ENCODE measurements at regions not wholly inside any gene's neighbourhood (a gene's known extent, or its start where the extent isn't known, plus 50 kb on each side); places are given as distances from the start of the nearest gene placed in this dataset.

DNA sequence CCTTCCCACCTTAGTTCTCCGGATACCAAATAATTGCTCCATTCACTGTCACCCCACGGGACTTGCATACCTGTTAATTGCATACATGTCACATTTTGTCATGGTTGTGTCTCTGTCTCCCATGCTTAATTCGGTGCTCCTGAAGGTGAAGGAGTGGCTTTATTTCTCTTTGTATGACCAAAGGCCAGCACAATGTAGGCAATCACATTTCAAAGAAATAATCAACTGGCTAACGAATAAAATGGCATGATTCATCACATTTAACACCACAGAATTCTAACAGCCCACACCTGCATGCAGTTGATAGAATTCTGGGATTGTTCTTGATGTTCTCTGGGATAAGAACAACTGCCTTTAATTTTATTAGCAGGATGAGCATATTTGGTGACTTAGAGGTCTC is 59.3 kb downstream of the ATXN3L start:
- TF ChIP-seq, protein P1, sequence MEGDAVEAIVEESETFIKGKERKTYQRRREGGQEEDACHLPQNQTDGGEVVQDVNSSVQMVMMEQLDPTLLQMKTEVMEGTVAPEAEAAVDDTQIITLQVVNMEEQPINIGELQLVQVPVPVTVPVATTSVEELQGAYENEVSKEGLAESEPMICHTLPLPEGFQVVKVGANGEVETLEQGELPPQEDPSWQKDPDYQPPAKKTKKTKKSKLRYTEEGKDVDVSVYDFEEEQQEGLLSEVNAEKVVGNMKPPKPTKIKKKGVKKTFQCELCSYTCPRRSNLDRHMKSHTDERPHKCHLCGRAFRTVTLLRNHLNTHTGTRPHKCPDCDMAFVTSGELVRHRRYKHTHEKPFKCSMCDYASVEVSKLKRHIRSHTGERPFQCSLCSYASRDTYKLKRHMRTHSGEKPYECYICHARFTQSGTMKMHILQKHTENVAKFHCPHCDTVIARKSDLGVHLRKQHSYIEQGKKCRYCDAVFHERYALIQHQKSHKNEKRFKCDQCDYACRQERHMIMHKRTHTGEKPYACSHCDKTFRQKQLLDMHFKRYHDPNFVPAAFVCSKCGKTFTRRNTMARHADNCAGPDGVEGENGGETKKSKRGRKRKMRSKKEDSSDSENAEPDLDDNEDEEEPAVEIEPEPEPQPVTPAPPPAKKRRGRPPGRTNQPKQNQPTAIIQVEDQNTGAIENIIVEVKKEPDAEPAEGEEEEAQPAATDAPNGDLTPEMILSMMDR (IDR thresholded peaks at IDR 0.05): no peak
- no peak for TF ChIP-seq POLR2A (IDR thresholded peaks at IDR 0.05)
- no peak overlapping the region for H3K27ac ChIP-seq
- H3K9me3 ChIP-seq: no peaks in the 10 kb centered on the region
- no peaks in the 10 kb centered on the region for H3K27me3 ChIP-seq
- no peaks in the 10 kb centered on the region for H3K4me1 ChIP-seq
- no peaks in the 10 kb centered on the region for H3K36me3 ChIP-seq
- no peak overlapping the region for H3K4me3 ChIP-seq
- DNase-seq: no peak

DNA sequence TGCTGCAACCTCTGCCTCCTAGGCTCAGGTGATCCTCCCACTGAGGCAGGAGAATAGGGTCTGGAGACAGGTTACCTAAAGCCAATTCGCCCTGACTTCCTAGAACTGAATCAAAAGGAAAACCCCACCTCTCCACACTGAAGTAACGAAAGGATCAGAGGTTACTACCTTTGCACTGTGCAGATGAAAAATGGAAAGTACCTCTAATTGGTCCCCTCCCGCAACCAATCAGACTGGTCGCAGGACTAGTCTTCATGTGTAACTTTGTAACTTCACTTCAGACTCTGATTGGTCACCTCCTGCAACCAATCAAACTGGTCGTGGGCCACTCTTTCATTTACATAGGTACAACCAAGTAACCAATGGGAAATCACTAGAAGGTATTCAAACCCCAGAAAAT is 61.1 kb downstream of the ATXN3L start:
- H3K27me3 ChIP-seq: no peaks in the 10 kb centered on the region
- H3K36me3 ChIP-seq: no peaks in the 10 kb centered on the region
- TF ChIP-seq, protein P1 (IDR thresholded peaks at IDR 0.05): no peak
- no peak for TF ChIP-seq POLR2A (IDR thresholded peaks at IDR 0.05)
- no peaks in the 10 kb centered on the region for H3K9me3 ChIP-seq
- no peak overlapping the region for H3K27ac ChIP-seq
- H3K4me1 ChIP-seq: no peaks in the 10 kb centered on the region
- DNase-seq: no peak
- no peak overlapping the region for H3K4me3 ChIP-seq

DNA sequence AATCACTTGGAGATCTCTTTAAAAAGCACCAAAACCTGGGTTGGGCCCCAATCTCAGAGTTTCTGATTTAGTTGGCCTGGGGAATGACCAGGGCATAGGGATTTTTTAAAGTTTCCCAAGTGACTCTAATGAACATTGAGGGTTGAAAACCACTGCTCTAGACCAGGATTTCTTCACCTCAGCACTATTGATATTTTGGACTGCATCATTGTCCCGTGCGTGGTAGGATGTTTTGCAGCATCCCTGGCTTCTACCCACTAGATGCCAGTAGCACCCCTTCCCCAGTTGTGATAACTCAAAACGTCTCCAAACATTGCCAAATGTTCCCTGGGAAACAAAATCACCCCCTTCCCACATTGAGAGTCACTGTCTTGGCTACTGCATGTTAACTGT is 61.8 kb downstream of the ATXN3L start:
- Histone ChIP-seq H3K27me3 (no peaks in the 10 kb centered on the region), H3K4me1 (no peaks in the 10 kb centered on the region), H3K4me3 (no peak overlapping the region), H3K36me3 (no peaks in the 10 kb centered on the region), H3K27ac (no peak overlapping the region), H3K9me3 (no peaks in the 10 kb centered on the region)
- TF ChIP-seq, protein P1 (IDR thresholded peaks at IDR 0.05): no peak
- TF ChIP-seq POLR2A (IDR thresholded peaks at IDR 0.05): no peak
- no peak for DNase-seq

DNA sequence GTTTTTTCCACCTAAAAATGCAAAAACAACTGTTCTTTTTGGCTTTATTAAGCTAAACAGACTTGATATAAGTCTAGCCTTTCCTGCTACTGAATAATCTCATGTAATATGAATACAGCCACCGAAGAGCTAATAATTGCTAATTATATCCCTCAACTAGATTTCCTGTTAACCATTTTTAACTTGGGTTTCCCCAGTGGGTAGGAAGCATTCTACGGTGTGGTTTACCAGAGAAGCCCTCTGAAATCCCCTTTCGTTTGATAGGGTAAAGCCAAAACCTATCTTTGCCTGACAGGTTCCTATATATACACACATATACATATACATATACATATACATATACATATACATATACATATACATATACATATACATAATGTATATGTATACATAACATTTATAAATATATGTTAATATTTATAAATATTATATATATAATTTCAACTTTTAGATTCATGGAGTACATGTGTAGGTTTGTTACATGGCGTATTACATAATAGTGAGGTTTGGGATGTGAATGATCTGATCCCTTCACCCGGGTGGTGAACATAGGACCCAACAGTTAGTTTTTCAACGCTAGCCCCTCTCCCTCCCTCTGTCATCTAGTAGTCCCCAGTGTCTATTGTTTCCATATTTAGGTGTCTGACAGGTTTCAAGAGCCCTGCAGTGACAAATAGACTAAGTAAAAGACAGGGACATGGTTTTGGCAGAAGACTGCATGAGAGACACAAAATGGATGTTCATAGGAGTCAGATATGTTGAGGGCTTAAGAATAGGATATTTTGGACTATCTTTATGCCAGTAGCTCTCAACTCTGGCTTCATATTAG is 62.4 kb downstream of the ATXN3L start:
- DNase-seq: no peak
- Histone ChIP-seq H3K27ac (no peak overlapping the region), H3K4me1 (no peaks in the 10 kb centered on the region), H3K27me3 (no peaks in the 10 kb centered on the region), H3K36me3 (no peaks in the 10 kb centered on the region), H3K4me3 (no peak overlapping the region), H3K9me3 (no peaks in the 10 kb centered on the region)
- TF ChIP-seq, protein P1 (IDR thresholded peaks at IDR 0.05): no peak
- no peak for TF ChIP-seq POLR2A (IDR thresholded peaks at IDR 0.05)

DNA sequence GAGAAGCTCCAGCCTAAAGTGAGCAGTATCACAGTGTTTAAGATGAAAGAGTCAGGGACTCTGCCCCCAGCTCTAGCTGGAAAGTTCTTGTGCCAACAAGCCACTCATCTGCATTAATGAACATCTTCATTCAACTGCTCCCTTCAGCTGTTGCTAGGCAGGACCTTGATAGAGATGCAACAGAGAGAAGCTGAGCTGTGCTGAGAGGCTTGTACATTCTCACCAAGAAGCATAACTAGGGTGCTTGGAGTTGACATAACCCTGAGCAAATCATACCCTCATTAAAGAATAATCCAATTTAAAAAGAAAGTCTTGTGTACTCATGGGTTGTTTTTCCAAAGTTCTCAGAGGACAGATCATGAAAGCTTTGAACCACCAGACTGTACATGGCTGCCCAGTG is 63.2 kb downstream of the ATXN3L start:
- H3K27ac ChIP-seq: no peak overlapping the region
- H3K27me3 ChIP-seq: no peaks in the 10 kb centered on the region
- no peaks in the 10 kb centered on the region for H3K4me1 ChIP-seq
- no peak overlapping the region for H3K4me3 ChIP-seq
- DNase-seq: no peak
- no peak for TF ChIP-seq POLR2A (IDR thresholded peaks at IDR 0.05)
- TF ChIP-seq, protein P1 (IDR thresholded peaks at IDR 0.05): no peak
- no peaks in the 10 kb centered on the region for H3K9me3 ChIP-seq
- no peaks in the 10 kb centered on the region for H3K36me3 ChIP-seq
